ENCODE measurements at regions not wholly inside any gene's neighbourhood (a gene's known extent, or its start where the extent isn't known, plus 50 kb on each side); places are given as distances from the start of the nearest gene placed in this dataset.
A peak's percentile ranks its signal among the peaks of the same experiment; 100 is the strongest.

- Histone ChIP-seq H3K27ac (ENCODE audit: low read length) (peak overlapping the region; percentile 69), H3K36me3 (replicated peaks; ENCODE audit: insufficient read depth, low read length) (no peaks in the 10 kb centered on the region), H3K4me2 (ENCODE audit: low read depth, low read length) (peak overlapping the region; percentile 33; the same call in 1 of the 2 replicates), H3K4me1 (ENCODE audit: low read length) (peaks cover 31% of the 10 kb centered on the region), H3K9me2 (replicated peaks; ENCODE audit: insufficient read depth, low read length) (no peaks in the 10 kb centered on the region), H3K27me3 (replicated peaks; ENCODE audit: insufficient read depth, low read length) (no peaks in the 10 kb centered on the region), H4K20me1 (ENCODE audit: insufficient read depth, low read length) (no peaks in the 10 kb centered on the region), H3K9ac (ENCODE audit: low read length) (peak overlapping the region; percentile 24; the same call in 1 of the 2 replicates), H2AFZ (ENCODE audit: low read length) (peak overlapping the region; percentile 24; the same call in 1 of the 2 replicates), H3K4me3 (ENCODE audit: low read length) (peak overlapping the region; percentile 14; the same call in 1 of the 2 replicates), H3K9me3 (replicated peaks; ENCODE audit: insufficient read depth, low read length) (no peaks in the 10 kb centered on the region), H3K79me2 (ENCODE audit: low read length) (no peaks in the 10 kb centered on the region), H3F3A (ENCODE audit: insufficient read depth, low read length) (no peaks in the 10 kb centered on the region)
- no peak for TF ChIP-seq CTCF (IDR thresholded peaks at IDR 0.05; ENCODE audit: low read length)
- TF ChIP-seq EZH2 (optimal IDR thresholded peaks at IDR 0.05; ENCODE audit: low read depth, low read length), result no peak
- peak; percentile 95 for DNase-seq
These were observed 70.3 kb upstream of the TINAGL1 start for GRCh38 chr1:31505911-31506497.

- H3K9ac ChIP-seq (ENCODE audit: low read length), result no peak overlapping the region
- no peak overlapping the region for H2AFZ ChIP-seq (ENCODE audit: low read length)
- H3K4me2 ChIP-seq (ENCODE audit: low read depth, low read length), result no peak overlapping the region
These were observed 69.1 kb upstream of the TINAGL1 start for GRCh38 chr1:31507221-31507620.

GRCh38 chr1:31507676-31508530, 68.4 kb upstream of the TINAGL1 start:
- Histone ChIP-seq H3K9me2 (replicated peaks; ENCODE audit: insufficient read depth, low read length) (no peaks in the 10 kb centered on the region), H3K4me3 (ENCODE audit: low read length) (no peak overlapping the region), H2AFZ (ENCODE audit: low read length) (no peak overlapping the region), H3K79me2 (ENCODE audit: low read length) (no peaks in the 10 kb centered on the region), H3K4me2 (ENCODE audit: low read depth, low read length) (no peak overlapping the region), H3K9me3 (replicated peaks; ENCODE audit: insufficient read depth, low read length) (no peaks in the 10 kb centered on the region), H4K20me1 (ENCODE audit: insufficient read depth, low read length) (no peaks in the 10 kb centered on the region), H3K4me1 (ENCODE audit: low read length) (peaks cover 31% of the 10 kb centered on the region), H3F3A (ENCODE audit: insufficient read depth, low read length) (no peaks in the 10 kb centered on the region), H3K27me3 (replicated peaks; ENCODE audit: insufficient read depth, low read length) (no peaks in the 10 kb centered on the region), H3K36me3 (replicated peaks; ENCODE audit: insufficient read depth, low read length) (no peaks in the 10 kb centered on the region), H3K27ac (ENCODE audit: low read length) (no peak overlapping the region), H3K9ac (ENCODE audit: low read length) (no peak overlapping the region)
- no peak for TF ChIP-seq EZH2phosphoT487 (IDR thresholded peaks at IDR 0.05; ENCODE audit: low read length)
- TF ChIP-seq EZH2 (optimal IDR thresholded peaks at IDR 0.05; ENCODE audit: low read depth, low read length), result no peak
- TF ChIP-seq CTCF (IDR thresholded peaks at IDR 0.05; ENCODE audit: low read length), result no peak
- DNase-seq, result no peak

More at GRCh38 chr1:31507221-31507620, 69.1 kb upstream of the TINAGL1 start:
- H3K9me3 ChIP-seq (replicated peaks; ENCODE audit: insufficient read depth, low read length), result no peaks in the 10 kb centered on the region
- no peak for DNase-seq
- no peaks in the 10 kb centered on the region for H3K36me3 ChIP-seq (replicated peaks; ENCODE audit: insufficient read depth, low read length)
- no peaks in the 10 kb centered on the region for H3F3A ChIP-seq (ENCODE audit: insufficient read depth, low read length)
- no peak overlapping the region for H3K4me3 ChIP-seq (ENCODE audit: low read length)
- H3K27me3 ChIP-seq (replicated peaks; ENCODE audit: insufficient read depth, low read length), result no peaks in the 10 kb centered on the region
- no peaks in the 10 kb centered on the region for H3K79me2 ChIP-seq (ENCODE audit: low read length)
- no peak overlapping the region for H3K27ac ChIP-seq (ENCODE audit: low read length)
- H3K9me2 ChIP-seq (replicated peaks; ENCODE audit: insufficient read depth, low read length), result no peaks in the 10 kb centered on the region
- no peaks in the 10 kb centered on the region for H4K20me1 ChIP-seq (ENCODE audit: insufficient read depth, low read length)
- no peak for TF ChIP-seq EZH2 (optimal IDR thresholded peaks at IDR 0.05; ENCODE audit: low read depth, low read length)
- H3K4me1 ChIP-seq (ENCODE audit: low read length), result peaks cover 31% of the 10 kb centered on the region
